ENCODE measurements at regions not wholly inside any gene's neighbourhood (a gene's known extent, or its start where the extent isn't known, plus 50 kb on each side); places are given as distances from the start of the nearest gene placed in this dataset.

- TF ChIP-seq EZH2 (IDR thresholded peaks at IDR 0.05; ENCODE audit: insufficient read depth, poor library complexity, severe bottlenecking): no peak
- TF ChIP-seq EZH2phosphoT487 (IDR thresholded peaks at IDR 0.05; ENCODE audit: insufficient read depth, low read depth): no peak
Measured at GRCh38 chr6:140340795-140341194, 966.3 kb upstream of the CITED2 start.

Data from GM23248 (cell line).